Nephron (organoid): ENCODE measurements at regions not wholly inside any gene's neighbourhood (a gene's known extent, or its start where the extent isn't known, plus 50 kb on each side); places are given as distances from the start of the nearest gene placed in this dataset.
A peak's percentile ranks its signal among the peaks of the same experiment; 100 is the strongest.

Experiments
- H3K27ac Mint-ChIP-seq, 3 experiments: 2 replicates each; pipeline ENCODE4 v1.8.0; 2020; ENCODE audit warnings: mixed read lengths in 3 of 3, mild to moderate bottlenecking in 2 of 3, moderate library complexity in 1 of 3
- H3K27me3 Mint-ChIP-seq: 2 replicates; pipeline ENCODE4 v1.8.0; 2021; ENCODE audit warnings: low read depth, mild to moderate bottlenecking, moderate library complexity, mixed read lengths
- H3K36me3 Mint-ChIP-seq: 2 replicates; pipeline ENCODE4 v1.8.0; 2020; ENCODE audit warnings: low read depth, mixed read lengths
- H3K4me1 Mint-ChIP-seq: 2 replicates; pipeline ENCODE4 v1.8.0; 2020; ENCODE audit warnings: mixed read lengths
- H3K4me3 Mint-ChIP-seq, 3 experiments: 2 replicates each; pipeline ENCODE4 v1.8.0; 2020; ENCODE audit warnings: mild to moderate bottlenecking in 3 of 3, mixed read lengths in 3 of 3, moderate library complexity in 2 of 3
- H3K9me3 Mint-ChIP-seq: 2 replicates; pipeline ENCODE4 v1.8.0; 2020; ENCODE audit warnings: mixed read lengths
- CTCF ChIP-seq, 3 experiments: fragments of 200-600 bp; sonication (generic); IDR thresholded peaks; one replicate each; pipeline ENCODE4 v1.5.0; 2021; ENCODE audit warnings: antibody characterized with exemption in 3 of 3; ENCODE audit not compliant: unreplicated experiment in 3 of 3

DNA sequence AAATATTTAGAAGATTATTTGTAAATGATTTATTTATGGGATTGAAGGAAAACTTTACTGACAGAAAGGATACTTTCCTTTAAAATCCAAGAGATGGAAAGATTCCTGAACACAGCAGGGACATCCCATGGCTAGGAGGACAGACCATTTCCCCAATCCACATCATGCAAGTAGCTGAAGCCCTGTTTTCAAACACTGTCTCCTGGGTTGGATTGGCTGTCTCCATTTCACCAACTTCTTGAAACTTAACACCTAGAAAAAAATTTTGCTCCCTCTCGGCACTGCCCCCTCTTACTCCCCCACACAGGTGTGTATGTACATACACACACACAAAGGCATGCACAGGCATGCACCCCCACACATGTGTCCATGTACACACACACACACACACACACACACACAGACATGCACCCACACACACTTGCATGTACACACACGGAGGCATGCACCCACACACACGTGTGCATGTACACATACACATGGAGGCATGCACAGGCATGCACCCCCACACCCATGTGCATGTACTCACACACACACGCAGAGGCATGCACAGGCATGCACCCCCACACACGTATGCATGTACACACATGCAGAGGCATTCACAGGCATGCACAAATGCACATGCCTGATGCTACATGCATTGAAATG lies 320.0 kb downstream of the CHRM3 start:
- Mint-ChIP-seq H3K9me3 (peaks cover 4% of the 10 kb centered on the region), H3K27ac (no peak overlapping the region), H3K4me3 (no peak overlapping the region), H3K27me3 (no peaks in the 10 kb centered on the region), H3K4me1 (peaks cover 20% of the 10 kb centered on the region), H3K36me3 (no peaks in the 10 kb centered on the region)
- no peak for TF ChIP-seq CTCF (IDR thresholded peaks at IDR 0.05; ENCODE audit: unreplicated experiment in 3 of 3)

- no peak overlapping the region for H3K4me3 Mint-ChIP-seq
- no peaks in the 10 kb centered on the region for H3K36me3 Mint-ChIP-seq
- peak overlapping the region; percentile 30 to 65 (median 53) for H3K27ac Mint-ChIP-seq
- no peak for TF ChIP-seq CTCF (IDR thresholded peaks at IDR 0.05; ENCODE audit: unreplicated experiment in 3 of 3)
- H3K27me3 Mint-ChIP-seq: no peaks in the 10 kb centered on the region
- peaks cover 20% of the 10 kb centered on the region for H3K4me1 Mint-ChIP-seq
- H3K9me3 Mint-ChIP-seq: no peaks in the 10 kb centered on the region
Observed at GRCh38 chr1:239707615-239708014, 321.2 kb downstream of the CHRM3 start.

DNA sequence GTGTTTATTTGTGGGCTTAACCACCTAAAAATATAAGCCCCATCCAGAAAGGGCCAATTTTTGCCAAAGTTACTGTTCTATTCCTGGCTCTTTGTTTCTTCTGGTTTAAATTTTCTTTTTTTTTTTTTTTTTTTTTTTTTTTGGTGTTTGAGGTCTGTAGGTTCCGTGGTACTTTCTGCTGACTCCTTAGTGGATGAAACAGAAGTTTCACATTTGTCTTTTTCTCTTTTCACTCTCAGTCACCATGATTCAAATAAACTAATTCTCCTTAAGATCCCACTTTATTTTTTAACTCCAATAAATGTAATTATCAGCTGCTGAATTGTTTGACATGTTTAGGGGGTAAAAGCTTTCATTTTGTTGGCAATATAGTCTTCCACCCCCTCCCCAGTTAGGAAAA lies 322.3 kb downstream of the CHRM3 start:
- Mint-ChIP-seq H3K27me3 (no peaks in the 10 kb centered on the region), H3K36me3 (no peaks in the 10 kb centered on the region), H3K9me3 (no peaks in the 10 kb centered on the region), H3K4me1 (peaks cover 20% of the 10 kb centered on the region), H3K4me3 (no peak overlapping the region), H3K27ac (peak overlapping the region in 1 of 3 experiments; percentile 53)
- no peak for TF ChIP-seq CTCF (IDR thresholded peaks at IDR 0.05; ENCODE audit: unreplicated experiment in 3 of 3)

- Mint-ChIP-seq H3K4me1 (peaks cover 11% of the 10 kb centered on the region), H3K27ac (no peak overlapping the region), H3K4me3 (no peak overlapping the region), H3K27me3 (no peaks in the 10 kb centered on the region), H3K9me3 (no peaks in the 10 kb centered on the region), H3K36me3 (no peaks in the 10 kb centered on the region)
- no peak for TF ChIP-seq CTCF (IDR thresholded peaks at IDR 0.05; ENCODE audit: unreplicated experiment in 3 of 3)
Observed at GRCh38 chr1:239711768-239712167, 325.4 kb downstream of the CHRM3 start.

DNA sequence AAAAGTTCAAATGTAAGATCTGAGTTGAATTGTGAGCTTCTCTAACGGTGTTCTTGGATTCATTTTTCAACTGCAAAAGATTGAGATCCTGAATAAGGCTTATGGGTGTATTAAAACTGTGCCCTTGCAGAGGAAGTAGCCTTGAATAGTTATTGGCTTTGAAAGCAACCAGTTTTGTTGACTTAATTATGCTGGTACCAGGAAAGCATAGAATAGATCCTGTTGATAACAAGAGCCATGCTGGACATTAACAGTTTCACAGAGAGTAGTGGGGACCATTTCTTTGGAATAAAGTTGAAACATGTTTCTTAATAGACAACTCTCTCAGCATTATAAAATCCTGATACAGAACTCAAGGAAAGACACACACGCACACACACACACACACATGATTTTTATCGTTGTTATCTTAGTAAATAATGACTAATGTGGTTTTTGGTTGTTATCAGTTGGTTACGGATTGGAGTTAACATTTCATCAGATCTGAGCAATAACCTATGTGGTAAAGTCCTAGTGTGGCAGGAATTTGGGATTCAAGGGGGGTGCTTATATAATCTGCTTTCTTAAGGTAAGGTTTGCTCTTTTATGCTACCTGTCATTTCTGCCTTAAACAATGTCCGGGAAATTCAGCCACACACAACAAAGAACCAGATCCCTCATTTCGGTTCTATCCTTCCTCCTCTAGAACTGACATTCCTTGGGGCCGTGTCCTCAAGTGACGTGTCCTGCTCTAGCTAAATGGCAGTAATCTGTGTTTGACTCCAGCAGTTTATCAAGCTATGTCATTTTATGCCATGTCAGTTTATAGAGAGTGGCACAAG lies 330.9 kb downstream of the CHRM3 start:
- TF ChIP-seq CTCF (IDR thresholded peaks at IDR 0.05; ENCODE audit: unreplicated experiment in 3 of 3): no peak
- no peak overlapping the region for H3K27ac Mint-ChIP-seq
- no peak overlapping the region for H3K4me3 Mint-ChIP-seq
- H3K27me3 Mint-ChIP-seq: no peaks in the 10 kb centered on the region
- no peaks in the 10 kb centered on the region for H3K36me3 Mint-ChIP-seq
- H3K9me3 Mint-ChIP-seq: no peaks in the 10 kb centered on the region
- H3K4me1 Mint-ChIP-seq: no peaks in the 10 kb centered on the region

DNA sequence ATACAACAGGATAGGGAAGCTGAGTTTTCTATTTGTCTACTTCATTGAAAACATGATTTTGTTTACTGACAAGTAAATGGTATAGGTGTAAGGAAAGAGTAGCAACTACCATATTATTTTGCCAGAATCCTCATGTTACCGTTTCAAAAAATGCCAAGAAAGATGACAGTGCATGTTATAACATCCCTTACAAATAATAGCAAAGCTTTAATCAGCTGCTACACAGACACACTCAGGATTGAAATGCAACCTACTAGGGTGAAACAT lies 331.5 kb downstream of the CHRM3 start:
- no peaks in the 10 kb centered on the region for H3K4me1 Mint-ChIP-seq
- H3K36me3 Mint-ChIP-seq: no peaks in the 10 kb centered on the region
- no peaks in the 10 kb centered on the region for H3K9me3 Mint-ChIP-seq
- no peak for TF ChIP-seq CTCF (IDR thresholded peaks at IDR 0.05; ENCODE audit: unreplicated experiment in 3 of 3)
- no peaks in the 10 kb centered on the region for H3K27me3 Mint-ChIP-seq
- no peak overlapping the region for H3K27ac Mint-ChIP-seq
- no peak overlapping the region for H3K4me3 Mint-ChIP-seq
